Erythroblast (primary cell): ENCODE measurements at regions not wholly inside any gene's neighbourhood (a gene's known extent, or its start where the extent isn't known, plus 50 kb on each side); places are given as distances from the start of the nearest gene placed in this dataset.

Experiments
- GATA1 ChIP-seq: IDR thresholded peaks from 2 replicates; pipeline ENCODE4 v1.6.1; 2011; ENCODE audit warnings: low read depth, mild to moderate bottlenecking, control low read depth, low read length, moderate library complexity
- POLR2A ChIP-seq: IDR thresholded peaks from 2 replicates; pipeline ENCODE4 v1.6.1; 2011; ENCODE audit warnings: mild to moderate bottlenecking, low read length

GRCh38 chr4:127244515-127244914 is 388.2 kb upstream of the INTU start:
- no peak for TF ChIP-seq POLR2A
- TF ChIP-seq GATA1 = no peak
